HepG2 (cell line): ENCODE measurements at regions not wholly inside any gene's neighbourhood (a gene's known extent, or its start where the extent isn't known, plus 50 kb on each side); places are given as distances from the start of the nearest gene placed in this dataset.

Experiments used
- ATAC-seq: fragments of 200-7000 bp; cut with Tn5 transposase; 3 replicates; pipeline ENCODE4 v1.9.1; 2020; ENCODE audit warnings: mild to moderate bottlenecking, moderate library complexity
- BruUV-seq: library from RNA; stranded (reverse); fragments of 400-500 nt; replicated peaks from 2 replicates; lab custom pipeline; 2021; lab: Mats Ljungman, UMichigan
- CTCF ChIA-PET: fragments of 300-600 bp; formaldehyde crosslinking; extraction: SDS; loops from one replicate; lab custom pipeline; 2021; ENCODE audit warnings: low total read pairs, inconsistent platforms, low intra/inter-chr PET ratio; lab: Yijun Ruan, JAX
- POLR2A ChIA-PET: fragments of 350-600 bp; sonication (Branson Sonifier 250); formaldehyde crosslinking; loops from one replicate; lab custom pipeline; 2020; ENCODE audit warnings: antibody characterized with exemption, inconsistent platforms; lab: Yijun Ruan, JAX
- DNase-seq: peaks from one replicate; pipeline ENCODE4 v3.0.0-alpha.2; 2015; ENCODE audit warnings: low spot score
- FAIRE-seq: peaks from 3 replicates; lab custom pipeline; 2011; peaks lifted over from hg19 to GRCh38; lab: Jason Lieb, UNC
- H2AFZ ChIP-seq: one replicate; pipeline ENCODE4 v1.6.1; 2011; ENCODE audit warnings: low read length, inconsistent platforms
- H3K27ac ChIP-seq: fragments of 300-600 bp; 3 replicates; pipeline ENCODE4 v1.8.0; 2011; ENCODE audit warnings: mixed run types, mild to moderate bottlenecking, mixed read lengths, low read length, inconsistent platforms; ENCODE audit not compliant: insufficient read depth; ENCODE audit errors: extremely low read length
- H3K27me3 ChIP-seq, 2 experiments: fragments of 200-600 bp in 1 of 2; 2 replicates in 1 of 2; 3 replicates in 1 of 2; pipeline versions ENCODE4 v1.6.0 to v1.8.0; 2011; ENCODE audit warnings: low read length in 2 of 2, mild to moderate bottlenecking in 2 of 2, moderate library complexity in 2 of 2, inconsistent platforms in 1 of 2; ENCODE audit not compliant: insufficient read depth in 2 of 2, control insufficient read depth in 1 of 2
- H3K36me3 ChIP-seq, 2 experiments: fragments of 200-600 bp in 1 of 2; replicated peaks in 1 of 2; 2 replicates in 1 of 2; 3 replicates in 1 of 2; pipeline versions ENCODE4 v1.5.1 to v1.8.0; 2011; ENCODE audit warnings: low read length in 2 of 2, inconsistent platforms in 1 of 2; ENCODE audit not compliant: insufficient read depth in 2 of 2, control insufficient read depth in 1 of 2
- H3K4me1 ChIP-seq: 2 replicates; pipeline ENCODE4 v1.5.1; 2012; ENCODE audit warnings: low read length, inconsistent platforms; ENCODE audit not compliant: insufficient read depth
- H3K4me2 ChIP-seq: 2 replicates; pipeline ENCODE4 v1.6.0; 2011; ENCODE audit warnings: low read depth, low read length, inconsistent platforms
- H3K4me3 ChIP-seq, 3 experiments: fragments of 200-600 bp in 1 of 3; sonication (generic), shearing (Covaris generic) in 1 of 3; replicated peaks in 1 of 3; 2 replicates each; pipeline ENCODE4 v1.5.1; 2011 to 2016; ENCODE audit warnings: low read length in 3 of 3, inconsistent platforms in 2 of 3, low read depth in 2 of 3, mild to moderate bottlenecking in 2 of 3, control low read depth in 1 of 3, mixed read lengths in 1 of 3; ENCODE audit not compliant: insufficient read depth in 1 of 3
- H3K79me2 ChIP-seq: one replicate; pipeline ENCODE4 v1.6.1; 2011; ENCODE audit warnings: low read length, inconsistent platforms; ENCODE audit not compliant: insufficient read depth
- H3K9ac ChIP-seq: 2 replicates; pipeline ENCODE4 v1.6.0; 2011; ENCODE audit warnings: mild to moderate bottlenecking, low read depth, low read length, inconsistent platforms; ENCODE audit not compliant: insufficient read depth
- H3K9me3 ChIP-seq: 2 replicates; pipeline ENCODE4 v1.5.1; 2012; ENCODE audit warnings: mild to moderate bottlenecking, low read length
- H4K20me1 ChIP-seq: 2 replicates; pipeline ENCODE4 v1.6.0; 2011; ENCODE audit warnings: inconsistent platforms, mild to moderate bottlenecking, low read length, moderate library complexity; ENCODE audit not compliant: insufficient read depth
- ATAD3A ChIP-seq: sonication (generic); formaldehyde crosslinking; IDR thresholded peaks from 2 replicates; pipeline ENCODE4 v1.4.0; 2020; ENCODE audit warnings: missing genetic modification reagents
- CHCHD3 ChIP-seq: sonication (generic); formaldehyde crosslinking; IDR thresholded peaks from 2 replicates; pipeline ENCODE4 v1.8.0; 2022; ENCODE audit warnings: mild to moderate bottlenecking, missing genetic modification reagents, moderate library complexity
- FOSL1 ChIP-seq: sonication (generic); formaldehyde crosslinking; IDR thresholded peaks from 2 replicates; pipeline ENCODE4 v1.9.0; 2021; ENCODE audit warnings: missing genetic modification reagents, borderline replicate concordance
- HMG20B ChIP-seq: conservative IDR thresholded peaks from 2 replicates; pipeline ENCODE4 v1.6.1; 2016; ENCODE audit warnings: missing genetic modification reagents, missing compliant biosample characterization
- PHF5A ChIP-seq: IDR thresholded peaks from one replicate; pipeline ENCODE4 v1.6.1; 2018; ENCODE audit warnings: low read depth, missing genetic modification reagents; ENCODE audit not compliant: unreplicated experiment
- PRPF4 ChIP-seq: fragments of 200-400 bp; formaldehyde crosslinking; IDR thresholded peaks from 2 replicates; pipeline ENCODE4 v1.6.1; 2016; ENCODE audit warnings: low read length, low read depth; ENCODE audit not compliant: poor library complexity, severe bottlenecking
- RBAK ChIP-seq: sonication (generic); formaldehyde crosslinking; IDR thresholded peaks from 2 replicates; pipeline ENCODE4 v1.5.1; 2020; ENCODE audit warnings: mild to moderate bottlenecking, missing genetic modification reagents
- ZBTB3 ChIP-seq: sonication (generic); formaldehyde crosslinking; IDR thresholded peaks from 2 replicates; pipeline ENCODE4 v1.4.0; 2020; ENCODE audit warnings: low read depth, mild to moderate bottlenecking, moderate library complexity, missing genetic modification reagents, borderline replicate concordance
- ZNF30 ChIP-seq: sonication (generic); formaldehyde crosslinking; IDR thresholded peaks from 2 replicates; pipeline ENCODE4 v1.5.0; 2020; ENCODE audit warnings: mild to moderate bottlenecking, missing genetic modification reagents
- ZNF496 ChIP-seq: sonication (generic); formaldehyde crosslinking; IDR thresholded peaks from 2 replicates; pipeline ENCODE4 v1.8.1; 2023; ENCODE audit warnings: mild to moderate bottlenecking, moderate library complexity, missing genetic modification reagents; ENCODE audit not compliant: insufficient replicate concordance
- WGBS: methylation state at CpG from one replicate; pipeline ENCODE4 v1.1.6; 2017; ENCODE audit warnings: low lambda C conversion rate; 5-methylcytosine and 5-hydroxymethylcytosine counted together
- in situ Hi-C: cut with HindIII; loops from 2 replicates; pipeline ENCODE4 v1.10.0; 2017; ENCODE audit warnings: low pct_unique_long_range_greater_than_20kb; ENCODE audit not compliant: extremely low pct_ligation_motif_present
- intact Hi-C: fragments of 100-400 bp; cut with micrococcal nuclease; formaldehyde crosslinking; loops from one replicate; pipeline ENCODE4 v1.10.0; 2022; ENCODE audit not compliant: unreplicated experiment
- TF ChIP-seq, protein P1 (sequence below): sonication (generic); formaldehyde crosslinking; conservative IDR thresholded peaks from 2 replicates; pipeline ENCODE4 v1.4.0; 2020; ENCODE audit warnings: missing genetic modification reagents

DNA sequence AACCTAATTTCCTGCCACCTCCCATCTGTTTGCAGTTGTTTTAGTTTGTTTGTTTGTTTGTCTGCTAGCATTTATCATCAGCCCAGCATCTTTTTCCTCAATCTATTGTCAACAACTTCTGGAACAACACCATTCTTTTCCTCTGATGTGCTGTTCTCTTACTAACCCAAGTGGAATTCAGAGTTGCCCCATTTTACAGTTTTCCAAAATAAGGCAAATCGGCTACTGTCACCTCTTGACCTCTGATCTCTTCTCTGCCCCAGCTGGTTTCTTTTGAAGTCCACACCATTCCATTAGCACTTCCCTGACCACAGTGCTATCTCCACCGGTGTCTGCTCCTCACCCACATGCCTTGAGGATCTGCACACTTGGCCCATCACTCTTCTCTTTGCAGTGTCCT lies 102.4 kb downstream of the EFNB2 start:
- intact Hi-C loops (no loop called here), in situ Hi-C loops (no loop called here)
- H2AFZ ChIP-seq, result no peak overlapping the region
- H3K4me3 ChIP-seq, result no peak overlapping the region
- H3K79me2 ChIP-seq, result no peaks in the 10 kb centered on the region
- DNase-seq, result no peak
- H4K20me1 ChIP-seq, result no peaks in the 10 kb centered on the region
- no peak for FAIRE-seq
- no peak for TF ChIP-seq FOSL1
- TF ChIP-seq ZNF496 (CRISPR knock-in tag), result no peak
- TF ChIP-seq HMG20B (CRISPR knock-in tag), result no peak
- TF ChIP-seq, protein P1, sequence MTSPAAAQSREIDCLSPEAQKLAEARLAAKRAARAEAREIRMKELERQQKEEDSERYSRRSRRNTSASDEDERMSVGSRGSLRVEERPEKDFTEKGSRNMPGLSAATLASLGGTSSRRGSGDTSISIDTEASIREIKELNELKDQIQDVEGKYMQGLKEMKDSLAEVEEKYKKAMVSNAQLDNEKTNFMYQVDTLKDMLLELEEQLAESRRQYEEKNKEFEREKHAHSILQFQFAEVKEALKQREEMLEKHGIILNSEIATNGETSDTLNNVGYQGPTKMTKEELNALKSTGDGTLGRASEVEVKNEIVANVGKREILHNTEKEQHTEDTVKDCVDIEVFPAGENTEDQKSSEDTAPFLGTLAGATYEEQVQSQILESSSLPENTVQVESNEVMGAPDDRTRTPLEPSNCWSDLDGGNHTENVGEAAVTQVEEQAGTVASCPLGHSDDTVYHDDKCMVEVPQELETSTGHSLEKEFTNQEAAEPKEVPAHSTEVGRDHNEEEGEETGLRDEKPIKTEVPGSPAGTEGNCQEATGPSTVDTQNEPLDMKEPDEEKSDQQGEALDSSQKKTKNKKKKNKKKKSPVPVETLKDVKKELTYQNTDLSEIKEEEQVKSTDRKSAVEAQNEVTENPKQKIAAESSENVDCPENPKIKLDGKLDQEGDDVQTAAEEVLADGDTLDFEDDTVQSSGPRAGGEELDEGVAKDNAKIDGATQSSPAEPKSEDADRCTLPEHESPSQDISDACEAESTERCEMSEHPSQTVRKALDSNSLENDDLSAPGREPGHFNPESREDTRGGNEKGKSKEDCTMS (CRISPR knock-in tag), result no peak
- no peak for TF ChIP-seq PRPF4
- no peak for TF ChIP-seq ATAD3A
- TF ChIP-seq PHF5A, result no peak
- no peak for TF ChIP-seq RBAK (CRISPR knock-in tag)
- TF ChIP-seq CHCHD3 (CRISPR knock-in tag), result no peak
- no peak for TF ChIP-seq ZNF30
- TF ChIP-seq ZBTB3, result no peak
- no peaks in the 10 kb centered on the region for H3K4me1 ChIP-seq
- H3K9ac ChIP-seq, result no peak overlapping the region
- no peaks in the 10 kb centered on the region for H3K36me3 ChIP-seq
- no TSS peak for BruUV-seq
- 3% methylated on average over 2 of the region's 2 CpGs for WGBS
- POLR2A ChIA-PET, result no interaction called here
- CTCF ChIA-PET, result no interaction called here
- no peaks in the 10 kb centered on the region; a peak in 1 of 5 replicates for H3K27me3 ChIP-seq
- ATAC-seq, result no peak
- H3K9me3 ChIP-seq, result no peaks in the 10 kb centered on the region
- no peak overlapping the region for H3K4me2 ChIP-seq
- no peak overlapping the region for H3K27ac ChIP-seq
